RWPE2 (cell line): ENCODE measurements at regions not wholly inside any gene's neighbourhood (a gene's known extent, or its start where the extent isn't known, plus 50 kb on each side); places are given as distances from the start of the nearest gene placed in this dataset.

ENCODE experiments used
- ATAC-seq: fragments of 200-7000 bp; cut with Tn5 transposase; 3 replicates; pipeline ENCODE4 v1.9.1; 2021; ENCODE audit warnings: low read depth
- DNase-seq: peaks from one replicate; pipeline ENCODE4 v3.0.0-alpha.2; 2020; ENCODE audit warnings: low spot score
- H3K27ac ChIP-seq: fragments of 450-650 bp; 2 replicates; pipeline ENCODE4 v1.5.1; 2017; ENCODE audit warnings: mild to moderate bottlenecking; ENCODE audit not compliant: poor library complexity, severe bottlenecking
- H3K27me3 ChIP-seq: fragments of 250-450 bp; sonication (Bioruptor Pico); 2 replicates; pipeline ENCODE4 v1.5.1; 2021; ENCODE audit warnings: mild to moderate bottlenecking, moderate library complexity; ENCODE audit not compliant: insufficient read depth, poor library complexity, severe bottlenecking
- H3K36me3 ChIP-seq: fragments of 250-450 bp; sonication (Bioruptor Pico); 2 replicates; pipeline ENCODE4 v1.5.1; 2020; ENCODE audit warnings: low read depth, mild to moderate bottlenecking, moderate library complexity
- H3K4me1 ChIP-seq: fragments of 250-450 bp; sonication (Bioruptor Pico); 2 replicates; pipeline ENCODE4 v1.5.1; 2021; ENCODE audit warnings: mild to moderate bottlenecking, moderate library complexity; ENCODE audit not compliant: insufficient read depth, poor library complexity, severe bottlenecking
- H3K4me3 ChIP-seq: fragments of 250-450 bp; sonication (Bioruptor Pico); 2 replicates; pipeline ENCODE4 v1.5.1; 2021; ENCODE audit warnings: mild to moderate bottlenecking, moderate library complexity; ENCODE audit not compliant: severe bottlenecking
- H3K9me3 ChIP-seq: fragments of 250-450 bp; sonication (Bioruptor Pico); 2 replicates; pipeline ENCODE4 v1.5.1; 2021; ENCODE audit warnings: mild to moderate bottlenecking, moderate library complexity; ENCODE audit not compliant: severe bottlenecking
- CTCF ChIP-seq: fragments of 450-650 bp; IDR thresholded peaks from one replicate; pipeline ENCODE4 v1.5.1; 2017; ENCODE audit warnings: mild to moderate bottlenecking, moderate library complexity; ENCODE audit not compliant: poor library complexity, severe bottlenecking

- no peak overlapping the region for H3K4me3 ChIP-seq
- no peaks in the 10 kb centered on the region for H3K4me1 ChIP-seq
- H3K36me3 ChIP-seq = no peaks in the 10 kb centered on the region
- no peaks in the 10 kb centered on the region for H3K27me3 ChIP-seq
- H3K27ac ChIP-seq = no peak overlapping the region
- DNase-seq (no peak), ATAC-seq (no peak)
- no peak for TF ChIP-seq CTCF
- H3K9me3 ChIP-seq = no peaks in the 10 kb centered on the region
Measured at GRCh38 chrX:21151051-21151450, 223.2 kb upstream of the CNKSR2 start.

GRCh38 chrX:21153033-21153432, 221.2 kb upstream of the CNKSR2 start:
- Histone ChIP-seq H3K4me1 (no peaks in the 10 kb centered on the region), H3K9me3 (no peaks in the 10 kb centered on the region), H3K4me3 (no peak overlapping the region), H3K36me3 (no peaks in the 10 kb centered on the region), H3K27me3 (no peaks in the 10 kb centered on the region), H3K27ac (no peak overlapping the region)
- no peak for DNase-seq
- no peak for TF ChIP-seq CTCF
- no peak for ATAC-seq

GRCh38 chrX:21153503-21153902, 220.7 kb upstream of the CNKSR2 start:
- no peaks in the 10 kb centered on the region for H3K9me3 ChIP-seq

GRCh38 chrX:21155916-21156315, 218.3 kb upstream of the CNKSR2 start:
- TF ChIP-seq CTCF = no peak
- no peak for ATAC-seq

More at GRCh38 chrX:21153503-21153902, 220.7 kb upstream of the CNKSR2 start:
- no peak for ATAC-seq
- Histone ChIP-seq H3K27me3 (no peaks in the 10 kb centered on the region), H3K4me3 (no peak overlapping the region), H3K27ac (no peak overlapping the region), H3K4me1 (no peaks in the 10 kb centered on the region), H3K36me3 (no peaks in the 10 kb centered on the region)
- TF ChIP-seq CTCF = no peak
- DNase-seq = no peak

GRCh38 chrX:21156632-21157031, 217.6 kb upstream of the CNKSR2 start:
- Histone ChIP-seq H3K27me3 (no peaks in the 10 kb centered on the region), H3K9me3 (no peaks in the 10 kb centered on the region), H3K36me3 (no peaks in the 10 kb centered on the region), H3K27ac (no peak overlapping the region), H3K4me1 (no peaks in the 10 kb centered on the region), H3K4me3 (no peak overlapping the region)
- TF ChIP-seq CTCF = no peak
- DNase-seq (no peak), ATAC-seq (no peak)

More at GRCh38 chrX:21155916-21156315, 218.3 kb upstream of the CNKSR2 start:
- no peaks in the 10 kb centered on the region for H3K27me3 ChIP-seq
- H3K36me3 ChIP-seq = no peaks in the 10 kb centered on the region
- H3K4me3 ChIP-seq = no peak overlapping the region
- no peaks in the 10 kb centered on the region for H3K9me3 ChIP-seq
- no peak for DNase-seq
- no peaks in the 10 kb centered on the region for H3K4me1 ChIP-seq
- H3K27ac ChIP-seq = no peak overlapping the region
